Osteocyte (in vitro differentiated cells): ENCODE measurements at regions not wholly inside any gene's neighbourhood (a gene's known extent, or its start where the extent isn't known, plus 50 kb on each side); places are given as distances from the start of the nearest gene placed in this dataset.
A peak's percentile ranks its signal among the peaks of the same experiment; 100 is the strongest.

Source experiments
- DNase-seq: peaks from one replicate; pipeline ENCODE4 v3.0.0; 2021; ENCODE audit warnings: mixed read lengths; ENCODE audit not compliant: unreplicated experiment; ENCODE audit errors: extremely low spot score
- H3K27ac Mint-ChIP-seq: one replicate; pipeline ENCODE4 v1.8.0; 2021; ENCODE audit warnings: mild to moderate bottlenecking, mixed read lengths; ENCODE audit not compliant: unreplicated experiment
- H3K27me3 Mint-ChIP-seq: one replicate; pipeline ENCODE4 v1.8.0; 2021; ENCODE audit warnings: mixed read lengths; ENCODE audit not compliant: unreplicated experiment
- H3K36me3 Mint-ChIP-seq: one replicate; pipeline ENCODE4 v1.8.0; 2021; ENCODE audit warnings: mixed read lengths; ENCODE audit not compliant: unreplicated experiment
- H3K4me1 Mint-ChIP-seq: one replicate; pipeline ENCODE4 v1.8.0; 2021; ENCODE audit warnings: mixed read lengths; ENCODE audit not compliant: unreplicated experiment
- H3K4me3 Mint-ChIP-seq: one replicate; pipeline ENCODE4 v1.8.0; 2021; ENCODE audit warnings: mild to moderate bottlenecking, moderate library complexity, mixed read lengths; ENCODE audit not compliant: unreplicated experiment
- H3K9me3 Mint-ChIP-seq: one replicate; pipeline ENCODE4 v1.8.0; 2021; ENCODE audit warnings: mixed read lengths; ENCODE audit not compliant: unreplicated experiment
- CTCF ChIP-seq: fragments of 200-600 bp; sonication (generic); IDR thresholded peaks from 2 replicates; pipeline ENCODE4 v1.5.0; 2021; ENCODE audit warnings: antibody characterized with exemption, mild to moderate bottlenecking, moderate library complexity

- H3K27ac Mint-ChIP-seq, result no peak overlapping the region
- no peaks in the 10 kb centered on the region for H3K36me3 Mint-ChIP-seq
- H3K4me1 Mint-ChIP-seq, result no peaks in the 10 kb centered on the region
- no peaks in the 10 kb centered on the region for H3K27me3 Mint-ChIP-seq
- H3K9me3 Mint-ChIP-seq, result no peaks in the 10 kb centered on the region
- DNase-seq, result peak; percentile 51
- H3K4me3 Mint-ChIP-seq, result no peak overlapping the region
- no peak for TF ChIP-seq CTCF
Measured at GRCh38 chr15:98369081-98369716, 279.1 kb upstream of the IGF1R start.

- no peak overlapping the region for H3K4me3 Mint-ChIP-seq
- H3K27me3 Mint-ChIP-seq, result peaks cover 17% of the 10 kb centered on the region
- no peak for TF ChIP-seq CTCF
- no peak overlapping the region for H3K27ac Mint-ChIP-seq
- H3K9me3 Mint-ChIP-seq, result peaks cover 10% of the 10 kb centered on the region
- no peaks in the 10 kb centered on the region for H3K4me1 Mint-ChIP-seq
- no peaks in the 10 kb centered on the region for H3K36me3 Mint-ChIP-seq
- peak; percentile 34 for DNase-seq
Measured at GRCh38 chr15:98375513-98376340, 272.6 kb upstream of the IGF1R start.

GRCh38 chr15:98380721-98381120 is 267.6 kb upstream of the IGF1R start:
- no peaks in the 10 kb centered on the region for H3K4me1 Mint-ChIP-seq
- H3K9me3 Mint-ChIP-seq, result peaks cover 10% of the 10 kb centered on the region

GRCh38 chr15:98381446-98381845 is 266.9 kb upstream of the IGF1R start:
- no peaks in the 10 kb centered on the region for H3K4me1 Mint-ChIP-seq
- peaks cover 18% of the 10 kb centered on the region for H3K27me3 Mint-ChIP-seq
- TF ChIP-seq CTCF, result no peak
- H3K27ac Mint-ChIP-seq, result no peak overlapping the region
- H3K36me3 Mint-ChIP-seq, result no peaks in the 10 kb centered on the region
- no peak overlapping the region for H3K4me3 Mint-ChIP-seq
- H3K9me3 Mint-ChIP-seq, result peaks cover 10% of the 10 kb centered on the region
- peak; percentile 13 for DNase-seq

More at GRCh38 chr15:98380721-98381120, 267.6 kb upstream of the IGF1R start:
- no peak overlapping the region for H3K4me3 Mint-ChIP-seq
- peaks cover 21% of the 10 kb centered on the region for H3K27me3 Mint-ChIP-seq
- no peaks in the 10 kb centered on the region for H3K36me3 Mint-ChIP-seq
- TF ChIP-seq CTCF, result no peak
- peak; percentile 2 for DNase-seq
- no peak overlapping the region for H3K27ac Mint-ChIP-seq

GRCh38 chr15:98382139-98382538 is 266.2 kb upstream of the IGF1R start:
- Mint-ChIP-seq H3K9me3 (peaks cover 10% of the 10 kb centered on the region), H3K4me3 (no peak overlapping the region), H3K27ac (no peak overlapping the region), H3K4me1 (no peaks in the 10 kb centered on the region), H3K27me3 (peaks cover 18% of the 10 kb centered on the region), H3K36me3 (no peaks in the 10 kb centered on the region)
- DNase-seq, result peak; percentile 17
- no peak for TF ChIP-seq CTCF
